MM.1S (cell line): ENCODE measurements at regions not wholly inside any gene's neighbourhood (a gene's known extent, or its start where the extent isn't known, plus 50 kb on each side); places are given as distances from the start of the nearest gene placed in this dataset.
"Not testable (repeated sequence)": the region's sequence is repeated elsewhere in the genome, so short reads cannot be mapped to it uniquely, and the experiment has no call there.

Experiments used
- EZH2 ChIP-seq: fragments of 300-600 bp; sonication (generic); optimal IDR thresholded peaks from 2 replicates; pipeline ENCODE3; 2017; ENCODE audit warnings: low read depth, mild to moderate bottlenecking, antibody characterized with exemption, low read length, mixed read lengths
- EZH2phosphoT487 ChIP-seq: fragments of 300-600 bp; sonication (generic); IDR thresholded peaks from 2 replicates; pipeline ENCODE4 v1.6.1; 2018; ENCODE audit warnings: antibody characterized with exemption, low read length
- TF ChIP-seq, protein P1 (sequence below): fragments of 300-600 bp; sonication (generic); IDR thresholded peaks from 2 replicates; pipeline ENCODE4 v1.5.1; 2016; ENCODE audit warnings: antibody characterized with exemption, low read length, mixed read lengths

DNA sequence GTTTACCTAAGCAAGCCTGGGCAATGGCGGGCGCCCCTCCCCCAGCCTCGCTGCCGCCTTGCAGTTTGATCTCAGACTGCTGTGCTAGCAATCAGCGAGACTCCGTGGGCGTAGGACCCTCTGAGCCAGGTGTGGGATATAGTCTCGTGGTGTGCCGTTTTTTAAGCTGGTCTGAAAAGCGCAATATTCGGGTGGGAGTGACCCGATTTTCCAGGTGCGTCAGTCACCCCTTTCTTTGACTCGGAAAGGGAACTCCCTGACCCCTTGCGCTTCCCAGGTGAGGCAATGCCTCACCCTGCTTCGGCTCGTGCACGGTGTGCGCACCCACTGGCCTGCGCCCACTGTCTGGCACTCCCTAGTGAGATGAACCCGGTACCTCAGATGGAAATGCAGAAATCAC, 442.6 kb upstream of the MTPN start:
- TF ChIP-seq EZH2, EZH2phosphoT487: not testable (repeated sequence)
- TF ChIP-seq, protein P1, sequence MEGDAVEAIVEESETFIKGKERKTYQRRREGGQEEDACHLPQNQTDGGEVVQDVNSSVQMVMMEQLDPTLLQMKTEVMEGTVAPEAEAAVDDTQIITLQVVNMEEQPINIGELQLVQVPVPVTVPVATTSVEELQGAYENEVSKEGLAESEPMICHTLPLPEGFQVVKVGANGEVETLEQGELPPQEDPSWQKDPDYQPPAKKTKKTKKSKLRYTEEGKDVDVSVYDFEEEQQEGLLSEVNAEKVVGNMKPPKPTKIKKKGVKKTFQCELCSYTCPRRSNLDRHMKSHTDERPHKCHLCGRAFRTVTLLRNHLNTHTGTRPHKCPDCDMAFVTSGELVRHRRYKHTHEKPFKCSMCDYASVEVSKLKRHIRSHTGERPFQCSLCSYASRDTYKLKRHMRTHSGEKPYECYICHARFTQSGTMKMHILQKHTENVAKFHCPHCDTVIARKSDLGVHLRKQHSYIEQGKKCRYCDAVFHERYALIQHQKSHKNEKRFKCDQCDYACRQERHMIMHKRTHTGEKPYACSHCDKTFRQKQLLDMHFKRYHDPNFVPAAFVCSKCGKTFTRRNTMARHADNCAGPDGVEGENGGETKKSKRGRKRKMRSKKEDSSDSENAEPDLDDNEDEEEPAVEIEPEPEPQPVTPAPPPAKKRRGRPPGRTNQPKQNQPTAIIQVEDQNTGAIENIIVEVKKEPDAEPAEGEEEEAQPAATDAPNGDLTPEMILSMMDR: not testable (repeated sequence)
